ENCODE measurements at regions not wholly inside any gene's neighbourhood (a gene's known extent, or its start where the extent isn't known, plus 50 kb on each side); places are given as distances from the start of the nearest gene placed in this dataset.

GRCh38 chr2:88949336-88949735 lies 257.9 kb downstream of the RPIA start:
- TF ChIP-seq SRF (IDR thresholded peaks at IDR 0.05; ENCODE audit: low read depth) (no peak), CTCF (IDR thresholded peaks at IDR 0.05 in 2 of 3, conservative IDR thresholded peaks at IDR 0.05 in 1 of 3; ENCODE audit: borderline replicate concordance in 1 of 3, insufficient read depth in 1 of 3, low read depth in 2 of 3, low read length in 2 of 3) (no peak), JUND (IDR thresholded peaks at IDR 0.05) (no peak), POLR2AphosphoS5 (IDR thresholded peaks at IDR 0.05; ENCODE audit: low read depth, low read length) (no peak), POLR2A (IDR thresholded peaks at IDR 0.05; ENCODE audit: borderline replicate concordance, extremely low read depth, insufficient read depth, insufficient read length) (no peak), EZH2 (IDR thresholded peaks at IDR 0.05) (no peak), CEBPB (IDR thresholded peaks at IDR 0.05; ENCODE audit: low read depth) (no peak), ATF3 (IDR thresholded peaks at IDR 0.05) (no peak), ZNF274 (IDR thresholded peaks at IDR 0.05; ENCODE audit: low read depth, low read length) (no peak), RAD21 (IDR thresholded peaks at IDR 0.05; ENCODE audit: low read depth) (no peak), SIN3A (IDR thresholded peaks at IDR 0.05; ENCODE audit: low read depth) (no peak), TCF7L2 (IDR thresholded peaks at IDR 0.05; ENCODE audit: borderline replicate concordance, extremely low read depth, insufficient read depth, insufficient read length) (no peak)

Measured in HCT116 (cell line).